Kidney (tissue), 13 donors: ENCODE measurements at regions not wholly inside any gene's neighbourhood (a gene's known extent, or its start where the extent isn't known, plus 50 kb on each side); places are given as distances from the start of the nearest gene placed in this dataset.

Experiments
- DNase-seq, 5 donors: peaks; one replicate each; pipeline ENCODE4 v3.0.0-alpha.2; 2013 to 2020
- FAIRE-seq: peaks from 2 replicates; lab custom pipeline; 2012; peaks lifted over from hg19 to GRCh38; lab: Jason Lieb, UNC
- H3K27ac ChIP-seq, 2 donors: one replicate each; pipeline ENCODE4 v1.7.0; 2013; ENCODE audit warnings: low read depth in 2 of 2, low read length in 2 of 2, inconsistent platforms in 1 of 2
- H3K27me3 ChIP-seq: one replicate; pipeline ENCODE4 v1.7.1; 2013; ENCODE audit warnings: low read length, inconsistent platforms; ENCODE audit not compliant: control insufficient read depth, insufficient read depth
- H3K36me3 ChIP-seq, 3 donors: one replicate each; pipeline versions ENCODE4 v1.7.0 to v1.7.1; 2013; ENCODE audit warnings: low read length in 3 of 3, control low read depth in 1 of 3, inconsistent platforms in 1 of 3; ENCODE audit not compliant: insufficient read depth in 3 of 3, control insufficient read depth in 2 of 3
- H3K4me1 ChIP-seq, 3 donors: one replicate each; pipeline versions ENCODE4 v1.7.0 to v1.7.1; 2013; ENCODE audit warnings: low read length in 3 of 3, inconsistent platforms in 1 of 3, low read depth in 1 of 3; ENCODE audit not compliant: control insufficient read depth in 2 of 3, insufficient read depth in 2 of 3
- H3K4me3 ChIP-seq, 3 donors: one replicate each; pipeline versions ENCODE4 v1.7.0 to v1.8.1; 2013; ENCODE audit warnings: low read length in 3 of 3, control low read depth in 1 of 3, inconsistent platforms in 1 of 3
- H3K9ac ChIP-seq, 3 donors: one replicate each; pipeline versions ENCODE4 v1.7.0 to v1.7.1; 2013; ENCODE audit warnings: low read length in 3 of 3, control low read depth in 1 of 3, inconsistent platforms in 1 of 3
- H3K9me3 ChIP-seq, 3 donors: one replicate each; pipeline versions ENCODE4 v1.7.0 to v1.7.1; 2013; ENCODE audit warnings: low read length in 3 of 3, control low read depth in 1 of 3, inconsistent platforms in 1 of 3; ENCODE audit not compliant: control insufficient read depth in 2 of 3, insufficient read depth in 1 of 3
- CTCF ChIP-seq: IDR thresholded peaks from 3 replicates; pipeline ENCODE4 v1.5.1; 2012; ENCODE audit warnings: mild to moderate bottlenecking, moderate library complexity, borderline replicate concordance; ENCODE audit not compliant: insufficient read depth; ENCODE audit errors: extremely low read depth
- intact Hi-C: fragments of 100-400 bp; cut with DNase I; formaldehyde crosslinking; loops from one replicate; pipeline ENCODE4 v1.11.1; 2022
- donor health status: control.
- donor health status: control.
- donor health status: control.
- donor health status: control.
- donor health status: control.
- donor health status: DM: yes; HTN: yes; CAD: no.
- donor health status: Normal renal cell carcinoma (clear cell type).

DNA sequence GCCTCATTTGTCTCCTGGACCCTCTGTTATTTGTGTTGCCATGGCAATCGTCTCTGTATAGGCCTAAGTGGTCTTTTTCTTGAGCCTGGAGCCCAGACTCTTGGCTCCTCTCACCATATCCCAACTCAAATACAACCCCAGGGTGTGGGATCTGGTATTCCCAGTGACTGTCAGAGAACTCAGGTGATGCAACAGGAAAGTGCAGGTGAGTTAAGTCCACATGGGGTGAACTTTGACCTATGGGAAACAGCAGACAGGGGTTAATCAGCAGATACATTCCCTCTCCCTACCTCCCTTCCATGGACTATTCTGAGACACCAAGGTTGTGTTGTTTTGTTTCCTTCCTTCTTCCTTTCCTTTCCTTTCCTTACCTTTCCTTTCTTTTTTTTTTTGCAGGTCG, 130.9 kb upstream of the RPS6KA3 start:
- no peak for TF ChIP-seq CTCF
- Histone ChIP-seq H3K27me3 (no peaks in the 10 kb centered on the region), H3K9ac (no peak overlapping the region), H3K4me1 (no peaks in the 10 kb centered on the region), H3K27ac (no peak overlapping the region), H3K4me3 (no peak overlapping the region), H3K36me3 (no peaks in the 10 kb centered on the region), H3K9me3 (no peaks in the 10 kb centered on the region)
- DNase-seq (no peak), FAIRE-seq (no peak)
- intact Hi-C loops = no loop called here

DNA sequence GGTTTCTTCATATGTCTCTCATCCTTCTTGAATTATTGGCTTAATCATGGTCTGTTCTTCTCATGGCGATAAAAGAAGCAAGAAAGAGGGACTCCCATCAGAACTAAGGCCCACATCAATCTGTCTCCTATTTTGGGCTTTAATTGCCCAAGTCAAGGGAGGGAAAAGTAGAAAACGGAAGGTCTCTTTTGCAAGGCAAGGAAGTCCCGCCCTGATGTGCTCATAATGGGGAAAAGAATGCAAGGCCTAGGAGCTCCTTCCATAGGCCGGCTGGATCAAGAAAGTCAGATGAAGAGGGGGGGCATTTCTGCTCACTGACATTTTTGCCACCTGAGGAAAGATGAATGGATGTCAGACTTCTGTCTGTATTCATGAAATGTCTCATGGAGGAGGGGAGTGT, 127.7 kb upstream of the RPS6KA3 start:
- H3K9me3 ChIP-seq = no peaks in the 10 kb centered on the region
- H3K9ac ChIP-seq = no peak overlapping the region
- DNase-seq = no peak
- no peak overlapping the region for H3K4me3 ChIP-seq
- TF ChIP-seq CTCF = no peak
- intact Hi-C loops = no loop called here
- FAIRE-seq = no peak
- H3K4me1 ChIP-seq = no peaks in the 10 kb centered on the region
- H3K36me3 ChIP-seq = no peaks in the 10 kb centered on the region
- no peak overlapping the region for H3K27ac ChIP-seq
- H3K27me3 ChIP-seq = no peaks in the 10 kb centered on the region

DNA sequence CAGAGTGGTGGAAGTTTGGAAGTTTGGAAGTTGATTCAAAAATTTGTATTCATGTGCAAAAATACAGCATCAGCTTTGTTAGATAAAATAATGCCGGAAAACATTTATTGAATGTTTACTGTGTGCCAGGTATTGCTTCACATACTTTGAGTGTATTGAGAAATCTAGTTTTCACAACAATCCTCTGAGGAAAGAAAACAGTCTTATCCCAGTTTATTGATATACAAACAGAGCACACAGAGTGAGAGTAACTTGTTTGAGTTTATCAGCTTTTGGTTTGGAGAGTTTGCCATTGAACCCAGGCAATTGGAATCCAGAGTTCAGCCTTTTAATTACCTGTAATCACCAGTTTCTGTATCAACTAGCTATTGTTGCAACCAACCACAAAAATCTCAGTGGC, 127.2 kb upstream of the RPS6KA3 start:
- FAIRE-seq (no peak), DNase-seq (no peak)
- intact Hi-C loops = no loop called here

More for the DNA sequence above, 127.2 kb upstream of the RPS6KA3 start:
- no peak for TF ChIP-seq CTCF
- no peaks in the 10 kb centered on the region for H3K9me3 ChIP-seq
- no peak overlapping the region for H3K9ac ChIP-seq
- H3K4me1 ChIP-seq = no peaks in the 10 kb centered on the region
- H3K4me3 ChIP-seq = no peak overlapping the region
- no peaks in the 10 kb centered on the region for H3K27me3 ChIP-seq
- no peak overlapping the region for H3K27ac ChIP-seq
- no peaks in the 10 kb centered on the region for H3K36me3 ChIP-seq
